PFSK-1 (cell line): ENCODE measurements at regions not wholly inside any gene's neighbourhood (a gene's known extent, or its start where the extent isn't known, plus 50 kb on each side); places are given as distances from the start of the nearest gene placed in this dataset.

Source experiments
- FOXP2 ChIP-seq: optimal IDR thresholded peaks from 2 replicates; pipeline ENCODE3; 2011; ENCODE audit warnings: borderline replicate concordance, control low read depth, inconsistent platforms; ENCODE audit not compliant: insufficient read depth; ENCODE audit errors: extremely low read length, extremely low read depth
- POLR2AphosphoS5 ChIP-seq: IDR thresholded peaks from 2 replicates; pipeline ENCODE4 v1.6.1; 2012; ENCODE audit warnings: low read depth, mild to moderate bottlenecking, control low read depth, low read length, moderate library complexity
- REST ChIP-seq, 2 experiments: IDR thresholded peaks; 2 replicates each; pipeline versions ENCODE4 v1.6.1 to v1.8.0; 2011 to 2012; ENCODE audit warnings: low read depth in 2 of 2, low read length in 2 of 2, control low read depth in 1 of 2, inconsistent platforms in 1 of 2, mild to moderate bottlenecking in 1 of 2, moderate library complexity in 1 of 2; ENCODE audit not compliant: insufficient read depth in 1 of 2
- SIN3A ChIP-seq: IDR thresholded peaks from 2 replicates; pipeline ENCODE4 v1.6.1; 2012; ENCODE audit warnings: mild to moderate bottlenecking, low read length, moderate library complexity, borderline replicate concordance; ENCODE audit not compliant: insufficient read depth
- TAF1 ChIP-seq: IDR thresholded peaks from 2 replicates; pipeline ENCODE4 v1.6.1; 2012; ENCODE audit warnings: low read length, control low read depth, borderline replicate concordance; ENCODE audit not compliant: insufficient read depth

GRCh38 chr20:10131732-10132345 is 86.8 kb upstream of the SNAP25 start:
- TF ChIP-seq FOXP2 (no peak), SIN3A (no peak), REST (IDR thresholded peaks at IDR 0.05; ENCODE audit: insufficient read depth in 1 of 2, low read depth in 2 of 2, low read length in 2 of 2) (no peak), TAF1 (no peak), POLR2AphosphoS5 (no peak)

GRCh38 chr20:10132387-10132786 is 86.2 kb upstream of the SNAP25 start:
- TF ChIP-seq POLR2AphosphoS5 (no peak), FOXP2 (no peak), REST (IDR thresholded peaks at IDR 0.05; ENCODE audit: insufficient read depth in 1 of 2, low read depth in 2 of 2, low read length in 2 of 2) (no peak), SIN3A (no peak), TAF1 (no peak)

- TF ChIP-seq FOXP2 (no peak), REST (IDR thresholded peaks at IDR 0.05; ENCODE audit: insufficient read depth in 1 of 2, low read depth in 2 of 2, low read length in 2 of 2) (peak; percentile 62 to 89; a peak in 3 of 4 replicates)
Measured at GRCh38 chr20:10133532-10133931, 85.1 kb upstream of the SNAP25 start.

GRCh38 chr20:10134176-10134575 is 84.5 kb upstream of the SNAP25 start:
- TF ChIP-seq SIN3A = no peak
- TF ChIP-seq REST (IDR thresholded peaks at IDR 0.05; ENCODE audit: insufficient read depth in 1 of 2, low read depth in 2 of 2, low read length in 2 of 2) = no peak
- TF ChIP-seq TAF1 = no peak
- TF ChIP-seq POLR2AphosphoS5 = no peak

GRCh38 chr20:10135438-10135837 is 83.2 kb upstream of the SNAP25 start:
- TF ChIP-seq FOXP2 (no peak), SIN3A (no peak), REST (IDR thresholded peaks at IDR 0.05; ENCODE audit: insufficient read depth in 1 of 2, low read depth in 2 of 2, low read length in 2 of 2) (no peak), POLR2AphosphoS5 (no peak), TAF1 (no peak)
